GM19455 (cell line): ENCODE measurements at regions not wholly inside any gene's neighbourhood (a gene's known extent, or its start where the extent isn't known, plus 50 kb on each side); places are given as distances from the start of the nearest gene placed in this dataset.
"Not testable (repeated sequence)": the region's sequence is repeated elsewhere in the genome, so short reads cannot be mapped to it uniquely, and the experiment has no call there.

ENCODE experiments used
- ATAC-seq: cut with Tn5 transposase; IDR thresholded peaks from one replicate; pipeline ENCODE4 v1.9.1; 2021; ENCODE audit not compliant: unreplicated experiment

GRCh38 chr15:21718108-21718507 lies 159.4 kb downstream of the POTEB start:
- peak; percentile 68 for ATAC-seq

GRCh38 chr15:21717661-21718060 lies 159.9 kb downstream of the POTEB start:
- peak; percentile 26 for ATAC-seq

- peak; percentile 75 for ATAC-seq
Measured at GRCh38 chr15:21705480-21705879, 172.1 kb downstream of the POTEB start.

- ATAC-seq, result not testable (repeated sequence)
Measured at GRCh38 chr15:21698620-21699019, 178.9 kb downstream of the POTEB start.

- ATAC-seq, result not testable (repeated sequence)
Measured at GRCh38 chr15:21695089-21695488, 182.4 kb downstream of the POTEB start.

GRCh38 chr15:21692471-21693102 lies 184.9 kb downstream of the POTEB start:
- not testable (repeated sequence) for ATAC-seq

- ATAC-seq, result peak; percentile 73
Measured at GRCh38 chr15:21656798-21657397, 216.6 kb upstream of the POTEB3 start.

GRCh38 chr15:21656114-21656746 lies 215.9 kb upstream of the POTEB3 start:
- peak; percentile 49 for ATAC-seq

GRCh38 chr15:21653707-21654106 lies 213.4 kb upstream of the POTEB3 start:
- not testable (repeated sequence) for ATAC-seq

- not testable (repeated sequence) for ATAC-seq
Measured at GRCh38 chr15:21638770-21639169, 198.5 kb upstream of the POTEB3 start.

- ATAC-seq, result not testable (repeated sequence)
Measured at GRCh38 chr15:21626694-21627093, 186.4 kb upstream of the POTEB3 start.

- not testable (repeated sequence) for ATAC-seq
Measured at GRCh38 chr15:21609223-21609622, 168.9 kb upstream of the POTEB3 start.

- ATAC-seq, result not testable (repeated sequence)
Measured at GRCh38 chr15:21565426-21565825, 125.1 kb upstream of the POTEB3 start.

- ATAC-seq, result not testable (repeated sequence)
Measured at GRCh38 chr15:21551809-21552208, 111.5 kb upstream of the POTEB3 start.

GRCh38 chr15:21546182-21546903 lies 106.0 kb upstream of the POTEB3 start:
- not testable (repeated sequence) for ATAC-seq

GRCh38 chr15:21532785-21533184 lies 92.5 kb upstream of the POTEB3 start:
- ATAC-seq, result not testable (repeated sequence)

- not testable (repeated sequence) for ATAC-seq
Measured at GRCh38 chr15:21516248-21516647, 75.9 kb upstream of the POTEB3 start.

- ATAC-seq, result not testable (repeated sequence)
Measured at GRCh38 chr15:21515296-21515695, 75.0 kb upstream of the POTEB3 start.

- ATAC-seq, result not testable (repeated sequence)
Measured at GRCh38 chr15:21503021-21503420, 62.7 kb upstream of the POTEB3 start.
